GM12878 (cell line): ENCODE measurements at regions not wholly inside any gene's neighbourhood (a gene's known extent, or its start where the extent isn't known, plus 50 kb on each side); places are given as distances from the start of the nearest gene placed in this dataset.

Experiments used
- ATF2 ChIP-seq: IDR thresholded peaks from 2 replicates; pipeline ENCODE4 v1.6.1; 2012; ENCODE audit warnings: low read length, inconsistent platforms
- ATF7 ChIP-seq: fragments of 450-650 bp; IDR thresholded peaks from 2 replicates; pipeline ENCODE4 v1.6.1; 2016; ENCODE audit warnings: low read depth, mild to moderate bottlenecking
- BCLAF1 ChIP-seq: fragments of 450-650 bp; IDR thresholded peaks from 2 replicates; pipeline ENCODE4 v1.6.1; 2017; ENCODE audit warnings: antibody characterized with exemption, mild to moderate bottlenecking, moderate library complexity
- BMI1 ChIP-seq: fragments of 450-650 bp; IDR thresholded peaks from 2 replicates; pipeline ENCODE4 v1.6.1; 2016; ENCODE audit warnings: mild to moderate bottlenecking, moderate library complexity, borderline replicate concordance
- CBX3 ChIP-seq: fragments of 200-600 bp; sonication (generic); IDR thresholded peaks from 2 replicates; pipeline ENCODE4 v1.6.1; 2016; ENCODE audit warnings: low read depth, borderline replicate concordance
- CBX5 ChIP-seq: sonication (generic); IDR thresholded peaks from 2 replicates; pipeline ENCODE4 v1.6.1; 2016; ENCODE audit warnings: low read depth, moderate library complexity, mild to moderate bottlenecking, inconsistent platforms
- EZH2 ChIP-seq: IDR thresholded peaks from 2 replicates; pipeline ENCODE4 v1.6.1; 2012; ENCODE audit warnings: low read depth, mild to moderate bottlenecking, control low read depth, inconsistent platforms, low read length, borderline replicate concordance; ENCODE audit not compliant: control insufficient read depth
- FOXM1 ChIP-seq: IDR thresholded peaks from 2 replicates; pipeline ENCODE4 v1.6.1; 2012; ENCODE audit warnings: low read depth, mild to moderate bottlenecking, inconsistent platforms, low read length, moderate library complexity
- GATAD2B ChIP-seq: fragments of 450-650 bp; conservative IDR thresholded peaks from 2 replicates; pipeline ENCODE4 v1.6.1; 2017; ENCODE audit warnings: low read depth, mild to moderate bottlenecking, moderate library complexity
- HDAC6 ChIP-seq: fragments of 200-600 bp; sonication (generic); IDR thresholded peaks from one replicate; pipeline ENCODE4 v1.8.0; 2017; ENCODE audit warnings: antibody characterized with exemption; ENCODE audit not compliant: unreplicated experiment
- HSF1 ChIP-seq: fragments of 150-350 bp; IDR thresholded peaks from 2 replicates; pipeline ENCODE4 v1.6.1; 2014; ENCODE audit warnings: mild to moderate bottlenecking, low read depth, low read length
- KAT2A ChIP-seq: conservative IDR thresholded peaks from 2 replicates; pipeline ENCODE4 v1.6.1; 2011; ENCODE audit warnings: low read depth, low read length; ENCODE audit not compliant: control insufficient read depth
- NBN ChIP-seq: fragments of 450-650 bp; IDR thresholded peaks from 2 replicates; pipeline ENCODE4 v1.6.1; 2016
- NFYA ChIP-seq: IDR thresholded peaks from 2 replicates; pipeline ENCODE4 v1.6.1; 2011; ENCODE audit warnings: low read depth, mild to moderate bottlenecking, low read length, improper control_type of control experiment, borderline replicate concordance
- NR2C1 ChIP-seq: fragments of 450-650 bp; IDR thresholded peaks from 2 replicates; pipeline ENCODE4 v1.6.1; 2017; ENCODE audit warnings: antibody characterized with exemption, mild to moderate bottlenecking, moderate library complexity
- NRF1 ChIP-seq: conservative IDR thresholded peaks from 2 replicates; pipeline ENCODE4 v1.6.1; 2011; ENCODE audit warnings: mild to moderate bottlenecking, low read depth, low read length, improper control_type of control experiment
- POLR2A ChIP-seq: IDR thresholded peaks from 2 replicates; pipeline ENCODE4 v1.6.1; 2011; ENCODE audit warnings: low read depth, mild to moderate bottlenecking, low read length
- RFX5 ChIP-seq: IDR thresholded peaks from 2 replicates; pipeline ENCODE4 v1.6.1; 2011; ENCODE audit warnings: low read depth, low read length, improper control_type of control experiment
- SPI1 ChIP-seq: IDR thresholded peaks from 2 replicates; pipeline ENCODE4 v1.6.1; 2011; ENCODE audit warnings: low read depth, mild to moderate bottlenecking, low read length, moderate library complexity, borderline replicate concordance; ENCODE audit not compliant: insufficient read depth
- SREBF1 ChIP-seq: IDR thresholded peaks from 2 replicates; pipeline ENCODE4 v1.6.1; 2012; ENCODE audit warnings: mild to moderate bottlenecking, low read length
- SUZ12 ChIP-seq: fragments of 200-600 bp; sonication (generic); IDR thresholded peaks from one replicate; pipeline ENCODE4 v1.6.1; 2018; ENCODE audit warnings: antibody characterized with exemption, mild to moderate bottlenecking; ENCODE audit not compliant: unreplicated experiment
- TARDBP ChIP-seq: IDR thresholded peaks from 2 replicates; pipeline ENCODE4 v1.6.1; 2016; ENCODE audit warnings: borderline replicate concordance
- TBL1XR1 ChIP-seq: IDR thresholded peaks from 2 replicates; pipeline ENCODE4 v1.6.1; 2012; ENCODE audit warnings: low read depth, low read length, improper control_type of control experiment
- TCF7 ChIP-seq: IDR thresholded peaks from 2 replicates; pipeline ENCODE4 v1.6.1; 2014; ENCODE audit warnings: antibody characterized with exemption, borderline replicate concordance
- ZBTB33 ChIP-seq: fragments of 450-650 bp; IDR thresholded peaks from 2 replicates; pipeline ENCODE4 v1.6.1; 2017; ENCODE audit warnings: mild to moderate bottlenecking
- ZNF384 ChIP-seq: IDR thresholded peaks from 2 replicates; pipeline ENCODE4 v1.6.1; 2012; ENCODE audit warnings: low read depth, mild to moderate bottlenecking, low read length, improper control_type of control experiment, borderline replicate concordance

DNA sequence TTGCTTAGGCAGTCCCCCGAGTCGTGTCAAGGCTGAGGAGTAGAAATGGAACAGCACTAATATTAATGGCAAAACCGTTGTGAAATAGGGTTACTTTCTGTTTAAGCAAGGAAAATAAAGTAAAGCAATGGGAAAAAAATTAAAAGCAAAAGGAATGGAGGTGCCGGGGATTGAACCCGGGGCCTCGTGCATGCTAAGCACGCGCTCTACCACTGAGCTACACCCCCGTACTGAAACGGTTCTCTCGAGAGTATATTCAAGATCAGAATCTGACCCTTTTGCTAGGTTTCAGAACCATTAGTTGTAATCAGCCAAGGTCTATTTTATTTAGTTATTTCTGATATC lies 85.5 kb downstream of the TRIM27 start (continued):
- no peak for TF ChIP-seq BCLAF1
- TF ChIP-seq KAT2A, result no peak
- TF ChIP-seq RFX5, result no peak
- TF ChIP-seq TARDBP, result peak; percentile 82
- TF ChIP-seq NR2C1, result no peak
- no peak for TF ChIP-seq SPI1
- TF ChIP-seq GATAD2B, result no peak
- 0 out of 2 replicates have a peak, but pooled peaks have one; percentile 28 for TF ChIP-seq TCF7
- no peak for TF ChIP-seq TBL1XR1
- no peak for TF ChIP-seq FOXM1
- no peak for TF ChIP-seq NFYA
- TF ChIP-seq NRF1, result no peak
- no peak for TF ChIP-seq SREBF1
- TF ChIP-seq CBX5, result no peak
- no peak for TF ChIP-seq HDAC6
- no peak for TF ChIP-seq POLR2A
- TF ChIP-seq ZNF384, result no peak
- TF ChIP-seq NBN, result 0 out of 2 replicates have a peak, but pooled peaks have one; percentile 4
- no peak for TF ChIP-seq EZH2
- TF ChIP-seq CBX3, result no peak
- TF ChIP-seq SUZ12, result no peak
- no peak for TF ChIP-seq BMI1
- 0 out of 2 replicates have a peak, but pooled peaks have one; percentile 21 for TF ChIP-seq ATF7
- no peak for TF ChIP-seq ATF2
- TF ChIP-seq ZBTB33, result no peak
- 0 out of 2 replicates have a peak, but pooled peaks have one; percentile 2 for TF ChIP-seq HSF1
